NT2/D1 (cell line): ENCODE measurements at regions not wholly inside any gene's neighbourhood (a gene's known extent, or its start where the extent isn't known, plus 50 kb on each side); places are given as distances from the start of the nearest gene placed in this dataset.
"Not testable (repeated sequence)": the region's sequence is repeated elsewhere in the genome, so short reads cannot be mapped to it uniquely, and the experiment has no call there.

Experiments
- DNase-seq: peaks from one replicate; pipeline ENCODE4 v3.0.0-alpha.2; 2011; ENCODE audit warnings: low read depth, low spot score
- H3K27me3 ChIP-seq: 2 replicates; pipeline ENCODE4 v1.6.0; 2011; ENCODE audit warnings: mild to moderate bottlenecking; ENCODE audit not compliant: insufficient read length, insufficient read depth
- H3K36me3 ChIP-seq: 2 replicates; pipeline ENCODE4 v1.6.1; 2011; ENCODE audit warnings: mild to moderate bottlenecking, low read length, mixed read lengths; ENCODE audit not compliant: insufficient read depth, insufficient read length
- H3K4me1 ChIP-seq: 2 replicates; pipeline ENCODE4 v1.5.1; 2011; ENCODE audit not compliant: insufficient read depth, insufficient read length
- H3K4me3 ChIP-seq: 2 replicates; pipeline ENCODE4 v1.5.1; 2011; ENCODE audit warnings: low read depth; ENCODE audit not compliant: insufficient read length
- H3K9ac ChIP-seq: 2 replicates; pipeline ENCODE4 v1.6.0; 2011; ENCODE audit warnings: low read depth; ENCODE audit not compliant: insufficient read length
- H3K9me3 ChIP-seq: 2 replicates; pipeline ENCODE4 v1.5.1; 2011; ENCODE audit warnings: mild to moderate bottlenecking, low read length; ENCODE audit not compliant: insufficient read depth
- SUZ12 ChIP-seq: IDR thresholded peaks from 2 replicates; pipeline ENCODE4 v1.6.1; 2011; ENCODE audit not compliant: insufficient read length, insufficient read depth; ENCODE audit errors: extremely low read depth
- YY1 ChIP-seq: IDR thresholded peaks from 2 replicates; pipeline ENCODE4 v1.6.1; 2011; ENCODE audit not compliant: insufficient read length, insufficient read depth
- ZNF274 ChIP-seq: IDR thresholded peaks from 2 replicates; pipeline ENCODE4 v1.6.1; 2011; ENCODE audit warnings: mild to moderate bottlenecking, low read depth, low read length

DNA sequence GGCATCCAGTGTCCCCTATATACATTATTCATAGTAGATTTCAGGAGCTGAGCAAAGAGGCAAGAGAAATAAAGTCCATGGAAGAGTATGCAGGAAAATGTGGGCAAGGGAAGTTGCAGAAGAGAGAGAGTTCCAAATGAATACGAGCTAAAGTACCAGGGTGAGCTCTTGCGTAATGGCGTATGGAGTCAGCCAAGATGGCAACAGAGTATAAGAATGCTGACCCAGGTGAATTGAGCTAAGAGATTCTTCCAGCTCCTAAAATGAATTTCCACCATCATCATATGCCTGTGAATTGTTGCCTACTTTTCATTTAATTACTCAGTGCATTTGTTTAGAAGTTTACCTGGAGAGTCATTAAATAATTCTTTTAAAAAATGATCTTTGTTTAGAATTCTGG, 153.2 kb upstream of the CNTNAP4 start:
- Histone ChIP-seq H3K4me3 (no peak overlapping the region), H3K9ac (no peak overlapping the region), H3K36me3 (no peaks in the 10 kb centered on the region), H3K27me3 (no peaks in the 10 kb centered on the region), H3K4me1 (no peaks in the 10 kb centered on the region), H3K9me3 (no peaks in the 10 kb centered on the region)
- TF ChIP-seq YY1: no peak
- TF ChIP-seq ZNF274: no peak
- no peak for TF ChIP-seq SUZ12
- DNase-seq: no peak

- Histone ChIP-seq H3K4me1 (no peaks in the 10 kb centered on the region), H3K9me3 (no peaks in the 10 kb centered on the region), H3K9ac (no peak overlapping the region), H3K4me3 (no peak overlapping the region), H3K36me3 (no peaks in the 10 kb centered on the region), H3K27me3 (no peaks in the 10 kb centered on the region)
- no peak for DNase-seq
- TF ChIP-seq YY1 (no peak), ZNF274 (no peak), SUZ12 (no peak)
Observed at GRCh38 chr16:76125871-76126270, 151.3 kb upstream of the CNTNAP4 start.

- not testable (repeated sequence) for H3K36me3 ChIP-seq, H3K27me3 ChIP-seq, H3K4me3 ChIP-seq, H3K9me3 ChIP-seq, DNase-seq, H3K9ac ChIP-seq, H3K4me1 ChIP-seq
Observed at GRCh38 chr16:76138056-76138455, 139.1 kb upstream of the CNTNAP4 start.

GRCh38 chr16:76157629-76158028, 119.6 kb upstream of the CNTNAP4 start:
- no peak overlapping the region for H3K9ac ChIP-seq
- H3K36me3 ChIP-seq: no peaks in the 10 kb centered on the region
- DNase-seq: peak; percentile 1
- no peaks in the 10 kb centered on the region for H3K27me3 ChIP-seq
- no peaks in the 10 kb centered on the region for H3K9me3 ChIP-seq
- no peak overlapping the region for H3K4me3 ChIP-seq
- TF ChIP-seq SUZ12 (no peak), YY1 (no peak), ZNF274 (no peak)
- H3K4me1 ChIP-seq: no peaks in the 10 kb centered on the region

- no peaks in the 10 kb centered on the region for H3K36me3 ChIP-seq
- H3K27me3 ChIP-seq: no peaks in the 10 kb centered on the region
- no peak for DNase-seq
- no peak overlapping the region for H3K9ac ChIP-seq
- H3K9me3 ChIP-seq: no peaks in the 10 kb centered on the region
- H3K4me1 ChIP-seq: no peaks in the 10 kb centered on the region
- TF ChIP-seq YY1: no peak
- no peak overlapping the region for H3K4me3 ChIP-seq
Observed at GRCh38 chr16:76162046-76162445, 115.2 kb upstream of the CNTNAP4 start.

DNA sequence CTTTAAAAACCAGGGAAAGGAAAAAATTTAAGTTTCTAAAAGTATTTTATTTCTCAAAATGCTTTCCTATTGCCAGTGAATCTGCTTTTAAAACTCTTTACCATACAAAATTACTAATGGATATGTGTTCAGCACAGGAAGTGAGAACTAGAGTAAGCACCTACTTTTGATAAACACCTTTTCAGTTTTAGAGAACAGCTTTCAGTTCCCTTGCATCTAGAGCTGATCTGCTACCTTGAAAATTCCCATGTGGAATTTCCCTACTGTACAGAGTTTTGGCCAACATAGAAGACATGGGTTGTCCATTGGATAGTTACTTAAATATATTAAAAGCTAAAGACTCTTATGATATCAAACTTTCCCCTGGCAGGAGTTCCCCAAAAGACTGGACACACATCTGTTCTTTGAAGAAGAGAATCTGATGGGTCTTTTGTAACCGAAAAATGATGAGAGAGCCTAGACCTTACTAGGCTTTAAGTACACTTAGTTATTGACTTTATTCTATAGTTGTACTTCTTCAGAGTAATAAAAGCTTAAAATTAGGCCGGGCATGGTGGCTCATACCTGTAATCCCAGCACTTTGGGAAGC, 112.1 kb upstream of the CNTNAP4 start:
- no peaks in the 10 kb centered on the region for H3K36me3 ChIP-seq
- H3K27me3 ChIP-seq: no peaks in the 10 kb centered on the region
- H3K9ac ChIP-seq: no peak overlapping the region
- H3K4me1 ChIP-seq: no peaks in the 10 kb centered on the region
- no peaks in the 10 kb centered on the region for H3K9me3 ChIP-seq
- H3K4me3 ChIP-seq: no peak overlapping the region
- no peak for TF ChIP-seq SUZ12
- no peak for TF ChIP-seq ZNF274
- no peak for TF ChIP-seq YY1
- no peak for DNase-seq

DNA sequence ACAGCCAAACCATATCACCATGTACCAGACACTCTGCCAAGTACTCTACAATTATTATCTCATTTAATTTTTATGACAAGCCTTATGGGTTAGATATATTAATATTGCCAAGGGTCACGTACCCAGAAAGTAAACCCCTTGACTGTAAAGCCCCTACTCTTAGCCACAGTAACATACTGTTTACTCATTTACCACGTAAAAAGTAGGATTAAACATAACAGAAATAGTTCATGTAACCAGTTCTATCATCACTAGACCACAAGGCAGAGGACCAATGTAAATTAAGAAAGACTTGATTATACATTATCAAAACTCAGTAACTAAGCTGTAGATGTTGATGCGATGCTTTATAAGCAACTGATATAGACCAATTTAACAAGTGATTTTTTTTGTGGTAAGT, 101.5 kb upstream of the CNTNAP4 start:
- Histone ChIP-seq H3K9ac (no peak overlapping the region), H3K4me1 (no peaks in the 10 kb centered on the region), H3K9me3 (no peaks in the 10 kb centered on the region), H3K4me3 (no peak overlapping the region), H3K36me3 (no peaks in the 10 kb centered on the region), H3K27me3 (no peaks in the 10 kb centered on the region)
- DNase-seq: no peak
- TF ChIP-seq SUZ12 (no peak), ZNF274 (no peak), YY1 (no peak)

GRCh38 chr16:76176153-76176552, 101.0 kb upstream of the CNTNAP4 start:
- no peak overlapping the region for H3K4me3 ChIP-seq
- no peaks in the 10 kb centered on the region for H3K27me3 ChIP-seq
- H3K9ac ChIP-seq: no peak overlapping the region
- TF ChIP-seq SUZ12 (no peak), ZNF274 (no peak), YY1 (no peak)
- DNase-seq: no peak
- no peaks in the 10 kb centered on the region for H3K36me3 ChIP-seq
- H3K4me1 ChIP-seq: no peaks in the 10 kb centered on the region
- H3K9me3 ChIP-seq: no peaks in the 10 kb centered on the region

- TF ChIP-seq ZNF274 (no peak), SUZ12 (no peak), YY1 (no peak)
- no peaks in the 10 kb centered on the region for H3K36me3 ChIP-seq
- no peak overlapping the region for H3K4me3 ChIP-seq
- no peaks in the 10 kb centered on the region for H3K4me1 ChIP-seq
- no peaks in the 10 kb centered on the region for H3K9me3 ChIP-seq
- no peaks in the 10 kb centered on the region for H3K27me3 ChIP-seq
- no peak for DNase-seq
- no peak overlapping the region for H3K9ac ChIP-seq
Observed at GRCh38 chr16:76176616-76177015, 100.6 kb upstream of the CNTNAP4 start.
